ENCODE measurements at regions not wholly inside any gene's neighbourhood (a gene's known extent, or its start where the extent isn't known, plus 50 kb on each side); places are given as distances from the start of the nearest gene placed in this dataset.

DNA sequence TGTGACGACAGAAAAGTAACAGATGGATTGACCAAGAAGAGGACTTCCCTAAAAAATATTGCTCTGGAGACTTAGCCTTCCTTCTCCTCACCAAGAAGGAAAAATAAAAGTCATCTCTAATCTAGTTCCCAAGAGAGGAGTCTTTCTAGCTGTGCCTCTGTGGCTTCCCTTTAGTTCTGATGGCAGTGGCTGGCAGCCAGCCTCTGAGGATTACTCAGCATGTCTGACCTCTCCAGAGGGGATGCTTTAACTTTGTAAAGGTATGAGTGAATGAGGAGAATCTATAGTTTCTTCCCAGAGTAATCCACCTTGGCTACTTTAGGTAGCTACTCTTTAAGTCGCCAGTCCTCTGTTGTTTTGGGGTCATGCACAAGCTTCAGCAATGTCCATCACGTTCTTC, 163.9 kb upstream of the KIT start:
- ChIA-PET CTCF (no interaction called here), SMC1A (ENCODE audit: uncharacterized antibody, unreplicated experiment) (no interaction called here), RAD21 (ENCODE audit: unreplicated experiment) (no interaction called here), POLR2A (no interaction called here)
- Histone ChIP-seq H3K79me2 (ENCODE audit: control insufficient read depth, insufficient read depth, low read length) (no peaks in the 10 kb centered on the region), H3K4me2 (ENCODE audit: control insufficient read depth, insufficient read depth) (no peak overlapping the region), H3K9me3 (replicated peaks; ENCODE audit: control insufficient read depth, insufficient read depth, low read length) (no peaks in the 10 kb centered on the region), H4K20me1 (ENCODE audit: control insufficient read depth, insufficient read depth) (no peaks in the 10 kb centered on the region), H3K9ac (ENCODE audit: control insufficient read depth, insufficient read depth, low read length) (no peak overlapping the region), H3K27me3 (replicated peaks in 1 of 2; ENCODE audit: control insufficient read depth in 2 of 2, insufficient read depth in 2 of 2, low read length in 1 of 2) (no peaks in the 10 kb centered on the region), H3K36me3 (ENCODE audit: control insufficient read depth in 2 of 2, insufficient read depth in 2 of 2, low read length in 1 of 2) (no peaks in the 10 kb centered on the region), H3K4me1 (ENCODE audit: control insufficient read depth, insufficient read depth, low read length) (no peaks in the 10 kb centered on the region), H3K4me3 (no peak overlapping the region), H3K27ac (ENCODE audit: control insufficient read depth, insufficient read depth) (no peak overlapping the region), H2AFZ (ENCODE audit: control insufficient read depth, low read depth, low read length) (no peak overlapping the region)
- ATAC-seq: no peak
- intact Hi-C loops (cut with micrococcal nuclease; ENCODE audit: unreplicated experiment) (no loop called here), in situ Hi-C loops (cut with MboI) (no loop called here)
- 0% methylated on average over 3 of the region's 3 CpGs for WGBS (ENCODE audit: insufficient coverage, insufficient replicate concordance, low lambda C conversion rate, missing lambda C conversion rate)
- no peak for DNase-seq (ENCODE audit: low read depth, low spot score)
- no TSS peak for BruUV-seq (replicated peaks)
- FAIRE-seq: no peak
- no peak for TF ChIP-seq DPF2 (IDR thresholded peaks at IDR 0.05)
- TF ChIP-seq, protein P1, sequence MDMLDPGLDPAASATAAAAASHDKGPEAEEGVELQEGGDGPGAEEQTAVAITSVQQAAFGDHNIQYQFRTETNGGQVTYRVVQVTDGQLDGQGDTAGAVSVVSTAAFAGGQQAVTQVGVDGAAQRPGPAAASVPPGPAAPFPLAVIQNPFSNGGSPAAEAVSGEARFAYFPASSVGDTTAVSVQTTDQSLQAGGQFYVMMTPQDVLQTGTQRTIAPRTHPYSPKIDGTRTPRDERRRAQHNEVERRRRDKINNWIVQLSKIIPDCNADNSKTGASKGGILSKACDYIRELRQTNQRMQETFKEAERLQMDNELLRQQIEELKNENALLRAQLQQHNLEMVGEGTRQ (IDR thresholded peaks at IDR 0.05; ENCODE audit: borderline replicate concordance, low read depth, low read length): no peak

DNA sequence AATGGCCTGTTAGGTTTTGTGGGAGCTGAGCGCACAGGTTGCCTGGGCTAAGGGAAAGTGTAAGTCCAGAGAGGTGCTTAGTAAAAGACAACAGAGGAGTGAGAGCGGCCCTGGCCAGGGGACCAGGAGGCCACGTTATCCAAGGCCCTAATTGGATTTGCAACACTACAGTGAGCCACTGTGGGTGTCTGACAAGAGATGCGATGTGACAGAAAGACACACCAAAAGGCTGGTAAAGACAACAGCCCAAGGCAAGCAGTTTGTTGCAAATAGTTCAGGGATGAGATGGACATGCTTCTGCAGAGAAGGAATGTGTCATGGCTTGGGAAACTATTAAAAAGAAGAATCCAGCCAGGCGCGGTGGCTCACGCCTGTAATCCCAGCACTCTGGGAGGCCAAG, 162.7 kb upstream of the KIT start:
- 68% methylated on average over 7 of the region's 7 CpGs for WGBS (ENCODE audit: insufficient coverage, insufficient replicate concordance, low lambda C conversion rate, missing lambda C conversion rate)
- Histone ChIP-seq H3K27ac (ENCODE audit: control insufficient read depth, insufficient read depth) (no peak overlapping the region), H3K36me3 (ENCODE audit: control insufficient read depth in 2 of 2, insufficient read depth in 2 of 2, low read length in 1 of 2) (no peaks in the 10 kb centered on the region), H3K27me3 (replicated peaks in 1 of 2; ENCODE audit: control insufficient read depth in 2 of 2, insufficient read depth in 2 of 2, low read length in 1 of 2) (no peaks in the 10 kb centered on the region), H3K4me2 (ENCODE audit: control insufficient read depth, insufficient read depth) (no peak overlapping the region), H3K4me1 (ENCODE audit: control insufficient read depth, insufficient read depth, low read length) (no peaks in the 10 kb centered on the region), H3K4me3 (no peak overlapping the region), H3K79me2 (ENCODE audit: control insufficient read depth, insufficient read depth, low read length) (no peaks in the 10 kb centered on the region), H2AFZ (ENCODE audit: control insufficient read depth, low read depth, low read length) (no peak overlapping the region), H4K20me1 (ENCODE audit: control insufficient read depth, insufficient read depth) (no peaks in the 10 kb centered on the region), H3K9me3 (replicated peaks; ENCODE audit: control insufficient read depth, insufficient read depth, low read length) (no peaks in the 10 kb centered on the region), H3K9ac (ENCODE audit: control insufficient read depth, insufficient read depth, low read length) (no peak overlapping the region)
- no peak for FAIRE-seq
- in situ Hi-C loops (cut with MboI) (no loop called here), intact Hi-C loops (cut with micrococcal nuclease; ENCODE audit: unreplicated experiment) (no loop called here)
- ChIA-PET CTCF (no interaction called here), SMC1A (ENCODE audit: uncharacterized antibody, unreplicated experiment) (no interaction called here), POLR2A (no interaction called here), RAD21 (ENCODE audit: unreplicated experiment) (no interaction called here)
- DNase-seq (ENCODE audit: low read depth, low spot score): no peak
- no TSS peak for BruUV-seq (replicated peaks)
- no peak for ATAC-seq
- no peak for TF ChIP-seq SREBF2 (IDR thresholded peaks at IDR 0.05; ENCODE audit: low read length)
- TF ChIP-seq, protein P2, sequence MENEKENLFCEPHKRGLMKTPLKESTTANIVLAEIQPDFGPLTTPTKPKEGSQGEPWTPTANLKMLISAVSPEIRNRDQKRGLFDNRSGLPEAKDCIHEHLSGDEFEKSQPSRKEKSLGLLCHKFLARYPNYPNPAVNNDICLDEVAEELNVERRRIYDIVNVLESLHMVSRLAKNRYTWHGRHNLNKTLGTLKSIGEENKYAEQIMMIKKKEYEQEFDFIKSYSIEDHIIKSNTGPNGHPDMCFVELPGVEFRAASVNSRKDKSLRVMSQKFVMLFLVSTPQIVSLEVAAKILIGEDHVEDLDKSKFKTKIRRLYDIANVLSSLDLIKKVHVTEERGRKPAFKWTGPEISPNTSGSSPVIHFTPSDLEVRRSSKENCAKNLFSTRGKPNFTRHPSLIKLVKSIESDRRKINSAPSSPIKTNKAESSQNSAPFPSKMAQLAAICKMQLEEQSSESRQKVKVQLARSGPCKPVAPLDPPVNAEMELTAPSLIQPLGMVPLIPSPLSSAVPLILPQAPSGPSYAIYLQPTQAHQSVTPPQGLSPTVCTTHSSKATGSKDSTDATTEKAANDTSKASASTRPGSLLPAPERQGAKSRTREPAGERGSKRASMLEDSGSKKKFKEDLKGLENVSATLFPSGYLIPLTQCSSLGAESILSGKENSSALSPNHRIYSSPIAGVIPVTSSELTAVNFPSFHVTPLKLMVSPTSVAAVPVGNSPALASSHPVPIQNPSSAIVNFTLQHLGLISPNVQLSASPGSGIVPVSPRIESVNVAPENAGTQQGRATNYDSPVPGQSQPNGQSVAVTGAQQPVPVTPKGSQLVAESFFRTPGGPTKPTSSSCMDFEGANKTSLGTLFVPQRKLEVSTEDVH (IDR thresholded peaks at IDR 0.05; ENCODE audit: low read depth, partially characterized antibody): no peak
- TF ChIP-seq, protein P3, sequence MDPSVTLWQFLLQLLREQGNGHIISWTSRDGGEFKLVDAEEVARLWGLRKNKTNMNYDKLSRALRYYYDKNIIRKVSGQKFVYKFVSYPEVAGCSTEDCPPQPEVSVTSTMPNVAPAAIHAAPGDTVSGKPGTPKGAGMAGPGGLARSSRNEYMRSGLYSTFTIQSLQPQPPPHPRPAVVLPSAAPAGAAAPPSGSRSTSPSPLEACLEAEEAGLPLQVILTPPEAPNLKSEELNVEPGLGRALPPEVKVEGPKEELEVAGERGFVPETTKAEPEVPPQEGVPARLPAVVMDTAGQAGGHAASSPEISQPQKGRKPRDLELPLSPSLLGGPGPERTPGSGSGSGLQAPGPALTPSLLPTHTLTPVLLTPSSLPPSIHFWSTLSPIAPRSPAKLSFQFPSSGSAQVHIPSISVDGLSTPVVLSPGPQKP (IDR thresholded peaks at IDR 0.05; ENCODE audit: low read depth, low read length): no peak
- TF ChIP-seq EZH2 (IDR thresholded peaks at IDR 0.05; ENCODE audit: borderline replicate concordance, control insufficient read depth, low read depth, low read length): no peak
- TF ChIP-seq RFX5 (IDR thresholded peaks at IDR 0.05; ENCODE audit: low read depth, low read length): no peak
- no peak for TF ChIP-seq SP1 (IDR thresholded peaks at IDR 0.05; ENCODE audit: low read depth, low read length)
- no peak for TF ChIP-seq NFYB (IDR thresholded peaks at IDR 0.05; ENCODE audit: insufficient read depth, low read depth, low read length)
- TF ChIP-seq, protein P4, sequence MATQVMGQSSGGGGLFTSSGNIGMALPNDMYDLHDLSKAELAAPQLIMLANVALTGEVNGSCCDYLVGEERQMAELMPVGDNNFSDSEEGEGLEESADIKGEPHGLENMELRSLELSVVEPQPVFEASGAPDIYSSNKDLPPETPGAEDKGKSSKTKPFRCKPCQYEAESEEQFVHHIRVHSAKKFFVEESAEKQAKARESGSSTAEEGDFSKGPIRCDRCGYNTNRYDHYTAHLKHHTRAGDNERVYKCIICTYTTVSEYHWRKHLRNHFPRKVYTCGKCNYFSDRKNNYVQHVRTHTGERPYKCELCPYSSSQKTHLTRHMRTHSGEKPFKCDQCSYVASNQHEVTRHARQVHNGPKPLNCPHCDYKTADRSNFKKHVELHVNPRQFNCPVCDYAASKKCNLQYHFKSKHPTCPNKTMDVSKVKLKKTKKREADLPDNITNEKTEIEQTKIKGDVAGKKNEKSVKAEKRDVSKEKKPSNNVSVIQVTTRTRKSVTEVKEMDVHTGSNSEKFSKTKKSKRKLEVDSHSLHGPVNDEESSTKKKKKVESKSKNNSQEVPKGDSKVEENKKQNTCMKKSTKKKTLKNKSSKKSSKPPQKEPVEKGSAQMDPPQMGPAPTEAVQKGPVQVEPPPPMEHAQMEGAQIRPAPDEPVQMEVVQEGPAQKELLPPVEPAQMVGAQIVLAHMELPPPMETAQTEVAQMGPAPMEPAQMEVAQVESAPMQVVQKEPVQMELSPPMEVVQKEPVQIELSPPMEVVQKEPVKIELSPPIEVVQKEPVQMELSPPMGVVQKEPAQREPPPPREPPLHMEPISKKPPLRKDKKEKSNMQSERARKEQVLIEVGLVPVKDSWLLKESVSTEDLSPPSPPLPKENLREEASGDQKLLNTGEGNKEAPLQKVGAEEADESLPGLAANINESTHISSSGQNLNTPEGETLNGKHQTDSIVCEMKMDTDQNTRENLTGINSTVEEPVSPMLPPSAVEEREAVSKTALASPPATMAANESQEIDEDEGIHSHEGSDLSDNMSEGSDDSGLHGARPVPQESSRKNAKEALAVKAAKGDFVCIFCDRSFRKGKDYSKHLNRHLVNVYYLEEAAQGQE (IDR thresholded peaks at IDR 0.05; ENCODE audit: low read depth, low read length): no peak

Measured in GM12878 (cell line).